ENCODE measurements at regions not wholly inside any gene's neighbourhood (a gene's known extent, or its start where the extent isn't known, plus 50 kb on each side); places are given as distances from the start of the nearest gene placed in this dataset.

DNA sequence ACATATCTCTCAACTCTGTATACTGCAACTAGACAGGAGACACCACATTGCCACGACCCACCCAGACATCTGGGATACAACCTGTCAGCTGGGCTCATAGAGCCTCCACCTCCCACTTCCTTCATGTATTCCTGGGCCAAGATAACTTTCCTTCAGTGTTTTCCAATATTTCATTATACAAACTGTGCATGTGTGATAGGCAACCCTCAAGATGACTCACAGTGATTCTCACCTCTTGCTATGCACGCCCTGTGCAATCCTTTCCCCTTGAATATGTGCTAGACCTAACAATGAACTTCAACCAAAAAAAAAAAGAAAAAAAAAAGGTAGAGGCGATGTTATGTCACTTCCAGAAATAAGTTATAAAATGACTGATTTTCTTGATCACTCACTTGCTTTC is 138.0 kb upstream of the ALCAM start:
- DNase-seq (ENCODE audit: extremely low spot score in 2 of 2), result no peak
- Histone ChIP-seq H3K4me3 (no peak overlapping the region), H3K27ac (no peak overlapping the region), H3K4me1 (no peaks in the 10 kb centered on the region), H3K9me3 (no peaks in the 10 kb centered on the region), H3K36me3 (no peaks in the 10 kb centered on the region), H3K27me3 (no peaks in the 10 kb centered on the region)
- TF ChIP-seq POLR2A (IDR thresholded peaks at IDR 0.05), result no peak
- TF ChIP-seq, protein P1, sequence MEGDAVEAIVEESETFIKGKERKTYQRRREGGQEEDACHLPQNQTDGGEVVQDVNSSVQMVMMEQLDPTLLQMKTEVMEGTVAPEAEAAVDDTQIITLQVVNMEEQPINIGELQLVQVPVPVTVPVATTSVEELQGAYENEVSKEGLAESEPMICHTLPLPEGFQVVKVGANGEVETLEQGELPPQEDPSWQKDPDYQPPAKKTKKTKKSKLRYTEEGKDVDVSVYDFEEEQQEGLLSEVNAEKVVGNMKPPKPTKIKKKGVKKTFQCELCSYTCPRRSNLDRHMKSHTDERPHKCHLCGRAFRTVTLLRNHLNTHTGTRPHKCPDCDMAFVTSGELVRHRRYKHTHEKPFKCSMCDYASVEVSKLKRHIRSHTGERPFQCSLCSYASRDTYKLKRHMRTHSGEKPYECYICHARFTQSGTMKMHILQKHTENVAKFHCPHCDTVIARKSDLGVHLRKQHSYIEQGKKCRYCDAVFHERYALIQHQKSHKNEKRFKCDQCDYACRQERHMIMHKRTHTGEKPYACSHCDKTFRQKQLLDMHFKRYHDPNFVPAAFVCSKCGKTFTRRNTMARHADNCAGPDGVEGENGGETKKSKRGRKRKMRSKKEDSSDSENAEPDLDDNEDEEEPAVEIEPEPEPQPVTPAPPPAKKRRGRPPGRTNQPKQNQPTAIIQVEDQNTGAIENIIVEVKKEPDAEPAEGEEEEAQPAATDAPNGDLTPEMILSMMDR (IDR thresholded peaks at IDR 0.05), result no peak
- TF ChIP-seq POLR2AphosphoS5 (IDR thresholded peaks at IDR 0.05; ENCODE audit: insufficient read depth in 1 of 2, low read depth in 1 of 2), result no peak
- intact Hi-C loops (cut with DNase I), result no loop called here

DNA sequence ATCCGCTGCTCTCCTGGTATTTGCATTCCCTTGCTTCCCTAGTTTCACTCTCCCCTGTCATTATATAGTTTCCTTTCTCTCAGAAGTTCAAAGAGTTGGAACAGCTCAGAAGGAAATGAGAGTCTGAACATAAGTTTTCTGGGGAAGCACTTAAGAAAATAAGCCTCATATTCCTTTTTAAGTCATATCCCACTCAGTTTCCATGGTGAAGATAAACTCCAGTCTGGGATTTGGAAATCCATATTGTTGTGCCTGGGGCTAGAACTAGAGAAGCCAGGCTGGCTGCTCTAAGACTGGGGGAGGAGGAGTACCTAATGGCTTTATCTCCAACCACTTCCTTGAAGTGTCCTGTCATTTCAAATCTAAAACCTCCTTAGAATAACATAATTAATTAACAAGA is 134.2 kb upstream of the ALCAM start:
- intact Hi-C loops (cut with DNase I), result loop anchor here (5.0 kb wide), 1 partner anchor 365 kb away; no protein-coding TSS in a partner anchor

DNA sequence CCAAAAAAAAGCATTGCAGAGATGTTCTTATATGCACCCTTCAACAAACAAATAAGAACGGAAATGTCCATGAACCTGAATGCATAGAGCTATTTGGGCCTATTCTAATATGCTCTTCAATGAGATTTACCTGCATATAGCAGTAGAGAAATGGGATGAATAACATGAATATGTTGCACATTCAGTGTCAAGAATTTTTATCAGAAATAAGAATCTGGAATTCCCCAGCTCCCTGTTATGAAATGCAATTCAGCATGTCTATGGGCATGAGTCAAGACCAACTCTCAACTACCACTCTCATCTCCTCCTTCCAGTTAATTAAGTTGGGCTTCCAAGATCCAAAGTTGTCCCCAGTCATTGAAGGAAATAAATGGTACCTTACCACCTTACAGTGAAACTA is 133.7 kb upstream of the ALCAM start:
- Histone ChIP-seq H3K36me3 (no peaks in the 10 kb centered on the region), H3K27ac (no peak overlapping the region), H3K4me3 (no peak overlapping the region), H3K9me3 (no peaks in the 10 kb centered on the region), H3K4me1 (no peaks in the 10 kb centered on the region), H3K27me3 (no peaks in the 10 kb centered on the region)
- intact Hi-C loops (cut with DNase I), result loop anchor here (5.0 kb wide), 1 partner anchor 364 kb away; no protein-coding TSS in a partner anchor
- no peak for TF ChIP-seq POLR2AphosphoS5 (IDR thresholded peaks at IDR 0.05; ENCODE audit: insufficient read depth in 1 of 2, low read depth in 1 of 2)
- TF ChIP-seq POLR2A (IDR thresholded peaks at IDR 0.05), result no peak
- TF ChIP-seq, protein P1 (IDR thresholded peaks at IDR 0.05), result no peak
- no peak for DNase-seq (ENCODE audit: extremely low spot score in 2 of 2)

More for the DNA sequence above, 134.2 kb upstream of the ALCAM start:
- Histone ChIP-seq H3K27ac (no peak overlapping the region), H3K36me3 (no peaks in the 10 kb centered on the region), H3K4me1 (no peaks in the 10 kb centered on the region), H3K9me3 (no peaks in the 10 kb centered on the region), H3K27me3 (no peaks in the 10 kb centered on the region), H3K4me3 (no peak overlapping the region)
- DNase-seq (ENCODE audit: extremely low spot score in 2 of 2), result no peak
- no peak for TF ChIP-seq POLR2A (IDR thresholded peaks at IDR 0.05)

DNA sequence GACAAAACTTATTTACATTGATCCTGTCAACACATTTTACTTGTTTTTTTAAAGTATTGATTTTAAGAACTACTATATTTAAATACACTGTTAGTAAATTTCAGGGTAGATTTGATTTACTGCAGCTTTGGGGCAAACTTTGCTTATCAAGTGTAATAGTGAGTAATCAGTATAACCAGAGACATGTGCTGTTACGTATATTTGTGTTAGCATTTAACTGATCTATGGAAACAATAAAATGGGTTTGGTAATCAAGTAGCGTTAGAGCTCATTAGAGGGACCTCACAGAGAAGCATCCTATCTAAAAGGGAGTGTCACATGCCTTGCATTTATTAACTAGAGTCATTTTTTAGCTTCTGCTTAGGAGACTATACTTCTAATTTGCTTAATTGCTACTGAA is 131.5 kb upstream of the ALCAM start:
- Histone ChIP-seq H3K27ac (no peak overlapping the region), H3K36me3 (no peaks in the 10 kb centered on the region), H3K27me3 (no peaks in the 10 kb centered on the region), H3K4me1 (no peaks in the 10 kb centered on the region), H3K9me3 (no peaks in the 10 kb centered on the region), H3K4me3 (no peak overlapping the region)
- TF ChIP-seq, protein P1 (IDR thresholded peaks at IDR 0.05), result no peak
- TF ChIP-seq POLR2A (IDR thresholded peaks at IDR 0.05) (no peak), POLR2AphosphoS5 (IDR thresholded peaks at IDR 0.05; ENCODE audit: insufficient read depth in 1 of 2, low read depth in 1 of 2) (no peak)
- intact Hi-C loops (cut with DNase I), result no loop called here
- no peak for DNase-seq (ENCODE audit: extremely low spot score in 2 of 2)

DNA sequence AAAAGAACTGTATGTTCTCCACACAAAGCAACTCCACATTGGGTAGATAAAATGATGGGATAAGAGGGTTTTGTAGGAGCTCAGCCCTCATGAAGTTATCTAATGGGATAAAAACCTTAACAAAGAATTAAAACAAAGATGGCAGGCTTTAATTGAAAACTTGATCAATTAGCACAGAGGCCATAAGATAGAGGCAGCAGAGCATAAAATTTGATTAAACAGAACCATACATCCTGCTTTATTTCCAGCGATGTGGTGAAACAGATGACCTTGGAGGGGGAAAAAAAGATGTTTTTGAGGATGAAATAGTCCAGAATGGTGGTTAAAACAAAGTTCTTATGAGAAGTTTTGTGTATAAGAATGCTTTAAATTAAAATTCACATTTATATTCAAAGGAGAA is 130.9 kb upstream of the ALCAM start:
- no peak overlapping the region for H3K4me3 ChIP-seq
- no peaks in the 10 kb centered on the region for H3K9me3 ChIP-seq
- H3K27me3 ChIP-seq, result no peaks in the 10 kb centered on the region
- H3K27ac ChIP-seq, result no peak overlapping the region
- TF ChIP-seq POLR2AphosphoS5 (IDR thresholded peaks at IDR 0.05; ENCODE audit: insufficient read depth in 1 of 2, low read depth in 1 of 2) (no peak), POLR2A (IDR thresholded peaks at IDR 0.05) (no peak)
- TF ChIP-seq, protein P1 (IDR thresholded peaks at IDR 0.05), result no peak
- no peak for DNase-seq (ENCODE audit: extremely low spot score in 2 of 2)
- intact Hi-C loops (cut with DNase I), result no loop called here
- H3K36me3 ChIP-seq, result no peaks in the 10 kb centered on the region
- no peaks in the 10 kb centered on the region for H3K4me1 ChIP-seq
